GM12878 (cell line): ENCODE measurements at regions not wholly inside any gene's neighbourhood (a gene's known extent, or its start where the extent isn't known, plus 50 kb on each side); places are given as distances from the start of the nearest gene placed in this dataset.

Experiments used
- ATAC-seq: fragments of 200-7000 bp; cut with Tn5 transposase; 3 replicates; pipeline ENCODE4 v1.9.1; 2020; ENCODE audit warnings: mild to moderate bottlenecking, moderate library complexity
- BruUV-seq: library from RNA; stranded (reverse); fragments of 400-500 nt; replicated peaks from 2 replicates; lab custom pipeline; 2021; lab: Mats Ljungman, UMichigan
- CTCF ChIA-PET: fragments of 300-600 bp; sonication (Branson Sonifier 250); formaldehyde crosslinking; extraction: SDS; loops from one replicate; lab custom pipeline; 2021; ENCODE audit warnings: inconsistent platforms; lab: Yijun Ruan, JAX
- POLR2A ChIA-PET: fragments of 350-600 bp; formaldehyde crosslinking; extraction: SDS; loops from one replicate; lab custom pipeline; 2021; ENCODE audit warnings: inconsistent platforms; lab: Charles Lee
- RAD21 ChIA-PET: fragments of 300-600 bp; sonication (Branson Sonifier 250); formaldehyde crosslinking; loops from one replicate; lab custom pipeline; 2023; ENCODE audit warnings: antibody characterized with exemption; ENCODE audit not compliant: unreplicated experiment; lab: Charles Lee
- SMC1A ChIA-PET: fragments of 300-600 bp; sonication (Branson Sonifier 250); formaldehyde crosslinking; loops from one replicate; lab custom pipeline; 2023; ENCODE audit not compliant: unreplicated experiment, uncharacterized antibody; lab: Charles Lee
- DNase-seq: peaks from one replicate; pipeline ENCODE4 v3.0.0-alpha.2; 2011; ENCODE audit warnings: low read depth, low spot score
- FAIRE-seq: peaks from 3 replicates; lab custom pipeline; 2011; peaks lifted over from hg19 to GRCh38; lab: Jason Lieb, UNC
- H2AFZ ChIP-seq: 2 replicates; pipeline ENCODE4 v1.6.0; 2011; ENCODE audit warnings: low read depth, low read length, control low read depth; ENCODE audit not compliant: control insufficient read depth
- H3K27ac ChIP-seq: 2 replicates; pipeline ENCODE4 v1.5.1; 2011; ENCODE audit warnings: control low read depth; ENCODE audit not compliant: control insufficient read depth, insufficient read depth
- H3K27me3 ChIP-seq, 2 experiments: replicated peaks in 1 of 2; 2 replicates each; pipeline versions ENCODE4 v1.6.0 to v1.6.1; 2011; ENCODE audit warnings: low read length in 1 of 2; ENCODE audit not compliant: control insufficient read depth in 2 of 2, insufficient read depth in 2 of 2
- H3K36me3 ChIP-seq, 2 experiments: 2 replicates each; pipeline ENCODE4 v1.5.1; 2011; ENCODE audit warnings: low read length in 1 of 2; ENCODE audit not compliant: control insufficient read depth in 2 of 2, insufficient read depth in 2 of 2
- H3K4me1 ChIP-seq: 2 replicates; pipeline ENCODE4 v1.6.1; 2011; ENCODE audit warnings: mild to moderate bottlenecking, low read length, moderate library complexity, mixed read lengths; ENCODE audit not compliant: control insufficient read depth, insufficient read depth
- H3K4me2 ChIP-seq: 2 replicates; pipeline ENCODE4 v1.6.0; 2011; ENCODE audit warnings: control low read depth; ENCODE audit not compliant: control insufficient read depth, insufficient read depth
- H3K4me3 ChIP-seq: fragments of 200-600 bp; sonication (generic); 2 replicates; pipeline ENCODE4 v1.5.1; 2016
- H3K79me2 ChIP-seq: 2 replicates; pipeline ENCODE4 v1.6.0; 2011; ENCODE audit warnings: low read length; ENCODE audit not compliant: control insufficient read depth, insufficient read depth
- H3K9ac ChIP-seq: 2 replicates; pipeline ENCODE4 v1.8.0; 2011; ENCODE audit warnings: low read length, control low read depth, mixed read lengths; ENCODE audit not compliant: control insufficient read depth, insufficient read depth
- H3K9me3 ChIP-seq: replicated peaks from 3 replicates; pipeline ENCODE4 v1.5.1; 2011; ENCODE audit warnings: mild to moderate bottlenecking, low read length; ENCODE audit not compliant: control insufficient read depth, insufficient read depth
- H4K20me1 ChIP-seq: 2 replicates; pipeline ENCODE4 v1.6.0; 2011; ENCODE audit not compliant: control insufficient read depth, insufficient read depth
- ATF2 ChIP-seq: IDR thresholded peaks from 2 replicates; pipeline ENCODE4 v1.6.1; 2012; ENCODE audit warnings: low read length, inconsistent platforms
- ATF7 ChIP-seq: fragments of 450-650 bp; IDR thresholded peaks from 2 replicates; pipeline ENCODE4 v1.6.1; 2016; ENCODE audit warnings: low read depth, mild to moderate bottlenecking
- BACH1 ChIP-seq: fragments of 450-650 bp; IDR thresholded peaks from 2 replicates; pipeline ENCODE4 v1.6.1; 2017; ENCODE audit warnings: mild to moderate bottlenecking, borderline replicate concordance
- CREB1 ChIP-seq: IDR thresholded peaks from 2 replicates; pipeline ENCODE4 v1.6.1; 2012; ENCODE audit warnings: low read depth, mild to moderate bottlenecking, inconsistent platforms
- DPF2 ChIP-seq: fragments of 450-650 bp; IDR thresholded peaks from 2 replicates; pipeline ENCODE4 v1.6.1; 2017; ENCODE audit warnings: mild to moderate bottlenecking
- HDAC2 ChIP-seq: fragments of 200-600 bp; sonication (generic); IDR thresholded peaks from 2 replicates; pipeline ENCODE4 v1.6.1; 2017
- WGBS: methylation state at CpG from one replicate; pipeline ENCODE4 v1.1.6; 2016; ENCODE audit warnings: low lambda C conversion rate; ENCODE audit not compliant: insufficient replicate concordance, insufficient coverage; ENCODE audit errors: missing lambda C conversion rate; 5-methylcytosine and 5-hydroxymethylcytosine counted together
- in situ Hi-C: fragments of 300-500 bp; cut with MboI; formaldehyde crosslinking; loops from 9 replicates; pipeline ENCODE4 v1.14.3; 2018; ENCODE audit warnings: mixed read lengths
- intact Hi-C: fragments of 100-400 bp; cut with micrococcal nuclease; formaldehyde crosslinking; loops from one replicate; pipeline ENCODE4 v1.14.2; 2022; ENCODE audit not compliant: unreplicated experiment
- TF ChIP-seq, protein P1 (sequence below): fragments of 150-350 bp; IDR thresholded peaks from 2 replicates; pipeline ENCODE4 v1.6.1; 2014; ENCODE audit warnings: mild to moderate bottlenecking, low read depth, low read length

DNA sequence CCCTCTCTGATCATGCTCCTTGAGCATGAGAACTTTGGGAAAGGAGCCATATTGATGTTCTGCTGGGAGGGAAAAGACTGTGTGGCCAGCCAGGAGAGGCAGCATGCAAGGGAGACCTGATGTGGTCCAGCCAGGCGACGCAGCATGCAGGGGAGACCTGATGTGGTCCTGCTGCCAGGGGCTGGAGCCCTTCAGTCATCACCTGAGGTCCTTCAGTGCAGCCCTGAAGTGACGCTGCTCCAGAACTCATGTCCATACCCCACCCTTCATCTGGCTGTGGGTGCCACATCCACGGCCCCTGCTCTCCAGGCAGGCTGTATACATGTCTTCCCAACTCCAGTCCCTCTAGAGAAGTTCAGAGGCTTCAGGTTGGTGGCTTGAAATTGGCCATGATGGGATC is 134.4 kb downstream of the ERMARD start:
- ATAC-seq (no peak), DNase-seq (no peak), FAIRE-seq (no peak)
- Histone ChIP-seq H3K4me3 (no peak overlapping the region), H3K9ac (no peak overlapping the region), H3K9me3 (no peaks in the 10 kb centered on the region; the same call in 2 of the 3 replicates), H3K27ac (no peak overlapping the region), H3K4me1 (no peaks in the 10 kb centered on the region), H3K79me2 (no peaks in the 10 kb centered on the region), H4K20me1 (no peaks in the 10 kb centered on the region), H3K36me3 (no peaks in the 10 kb centered on the region), H2AFZ (no peak overlapping the region), H3K27me3 (no peaks in the 10 kb centered on the region), H3K4me2 (no peak overlapping the region)
- ChIA-PET RAD21 (no interaction called here), CTCF (no interaction called here), SMC1A (no interaction called here), POLR2A (no interaction called here)
- no peak for TF ChIP-seq HDAC2
- no peak for TF ChIP-seq ATF7
- TF ChIP-seq CREB1: no peak
- TF ChIP-seq, protein P1, sequence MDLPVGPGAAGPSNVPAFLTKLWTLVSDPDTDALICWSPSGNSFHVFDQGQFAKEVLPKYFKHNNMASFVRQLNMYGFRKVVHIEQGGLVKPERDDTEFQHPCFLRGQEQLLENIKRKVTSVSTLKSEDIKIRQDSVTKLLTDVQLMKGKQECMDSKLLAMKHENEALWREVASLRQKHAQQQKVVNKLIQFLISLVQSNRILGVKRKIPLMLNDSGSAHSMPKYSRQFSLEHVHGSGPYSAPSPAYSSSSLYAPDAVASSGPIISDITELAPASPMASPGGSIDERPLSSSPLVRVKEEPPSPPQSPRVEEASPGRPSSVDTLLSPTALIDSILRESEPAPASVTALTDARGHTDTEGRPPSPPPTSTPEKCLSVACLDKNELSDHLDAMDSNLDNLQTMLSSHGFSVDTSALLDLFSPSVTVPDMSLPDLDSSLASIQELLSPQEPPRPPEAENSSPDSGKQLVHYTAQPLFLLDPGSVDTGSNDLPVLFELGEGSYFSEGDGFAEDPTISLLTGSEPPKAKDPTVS: no peak
- in situ Hi-C loops: no loop called here
- intact Hi-C loops: no loop called here
- BruUV-seq: no TSS peak
- WGBS: 0% methylated on average over 4 of the region's 4 CpGs

GRCh38 chr6:169885131-169885530 is 133.7 kb downstream of the ERMARD start:
- Histone ChIP-seq H3K9me3 (no peaks in the 10 kb centered on the region), H3K4me1 (no peaks in the 10 kb centered on the region), H3K4me3 (no peak overlapping the region), H4K20me1 (no peaks in the 10 kb centered on the region), H3K27me3 (no peaks in the 10 kb centered on the region), H3K27ac (no peak overlapping the region), H3K4me2 (no peak overlapping the region), H3K79me2 (no peaks in the 10 kb centered on the region), H3K9ac (no peak overlapping the region), H2AFZ (no peak overlapping the region), H3K36me3 (no peaks in the 10 kb centered on the region)
- intact Hi-C loops (no loop called here), in situ Hi-C loops (no loop called here)
- TF ChIP-seq ATF2 (no peak), DPF2 (no peak), BACH1 (no peak)
- no peak for ATAC-seq
- SMC1A ChIA-PET: no interaction called here
- no peak for DNase-seq
- CTCF ChIA-PET: no interaction called here
- RAD21 ChIA-PET: no interaction called here
- no TSS peak for BruUV-seq
- POLR2A ChIA-PET: no interaction called here
- no peak for FAIRE-seq
